ENCODE measurements at regions not wholly inside any gene's neighbourhood (a gene's known extent, or its start where the extent isn't known, plus 50 kb on each side); places are given as distances from the start of the nearest gene placed in this dataset.
A peak's percentile ranks its signal among the peaks of the same experiment; 100 is the strongest.

DNA sequence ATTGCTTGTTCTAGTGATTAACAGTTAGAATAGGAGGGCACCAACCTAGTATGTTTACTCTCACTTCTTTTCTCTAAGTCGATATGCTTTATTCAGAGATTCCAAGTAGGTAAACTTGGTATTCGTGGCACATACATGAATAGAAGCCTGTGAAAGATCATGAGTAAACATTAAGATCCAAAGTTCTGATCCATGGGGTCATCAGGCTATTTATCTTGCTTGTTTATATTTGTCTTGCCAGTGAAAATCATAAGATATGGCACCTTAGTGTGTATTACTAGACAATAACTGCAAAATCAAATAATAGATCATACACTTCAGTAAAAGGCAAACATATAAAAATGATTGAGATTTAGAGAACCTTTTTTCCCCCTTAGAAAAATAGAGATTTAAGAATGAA lies 56.5 kb upstream of the LHFPL3 start:
- POLR2A ChIA-PET, result no interaction called here

DNA sequence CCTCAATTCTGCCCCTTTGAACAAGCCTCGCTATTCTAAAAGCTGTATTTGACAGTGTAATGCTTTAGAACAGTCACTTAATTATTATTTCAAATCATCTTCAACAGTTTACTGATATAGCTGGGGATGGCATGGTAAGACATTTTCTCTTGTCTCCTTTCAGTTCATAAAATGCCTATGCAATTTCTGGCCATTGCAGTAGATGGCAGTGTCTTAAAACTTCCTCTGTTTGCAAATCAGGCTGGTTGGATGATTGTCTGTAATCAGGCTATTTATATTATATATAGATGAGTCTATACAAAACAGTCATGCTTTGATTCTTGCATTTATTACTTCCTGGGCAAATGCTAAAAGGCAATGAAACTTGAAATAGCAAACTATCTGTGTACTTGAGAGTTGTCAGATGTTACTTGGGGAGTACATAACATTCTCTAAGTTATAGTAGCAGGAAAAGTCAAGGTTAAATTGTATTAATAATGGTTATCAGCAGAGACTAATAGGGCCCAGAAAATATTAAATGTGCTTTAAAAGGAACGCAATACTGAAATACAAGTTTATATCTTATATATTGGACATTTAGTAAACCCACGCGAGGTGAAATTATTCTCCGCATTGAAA lies 55.5 kb upstream of the LHFPL3 start:
- no peak overlapping the region; a peak in 1 of 4 replicates for H3K4me3 ChIP-seq (ENCODE audit: low read depth in 2 of 2, low read length in 1 of 2)
- H3K27ac ChIP-seq (ENCODE audit: low read depth in 2 of 2, low read length in 1 of 2), result no peak overlapping the region
- H3K4me2 ChIP-seq, result no peak overlapping the region
- no peak overlapping the region for H3K9ac ChIP-seq
- peak; percentile 41 for DNase-seq
- 0 out of 2 replicates have a peak overlapping the region, but pooled peaks have one; percentile 31 for H2AFZ ChIP-seq (ENCODE audit: low read depth)
- POLR2A ChIA-PET, result no interaction called here
- no peaks in the 10 kb centered on the region for H4K20me1 ChIP-seq (ENCODE audit: insufficient read depth)
- H3K9me3 ChIP-seq, result no peaks in the 10 kb centered on the region
- no peaks in the 10 kb centered on the region for H3F3A ChIP-seq (replicated peaks; ENCODE audit: insufficient read depth)
- 59% methylated on average over 5 of the region's 5 CpGs for WGBS (ENCODE audit: low lambda C conversion rate)
- CTCF ChIA-PET, result interaction anchor here (0.6 to 3.0 kb wide), 15 partner anchors 11 to 645 kb away, joined by 3 to 28 read pairs (median 3); no protein-coding TSS in a partner anchor
- H3K9me2 ChIP-seq, result no peaks in the 10 kb centered on the region
- H3K79me2 ChIP-seq (ENCODE audit: insufficient read depth), result no peaks in the 10 kb centered on the region
- H3K4me1 ChIP-seq (ENCODE audit: control insufficient read depth in 1 of 2, insufficient read depth in 2 of 2, low read depth in 1 of 2, low read length in 1 of 2), result no peaks in the 10 kb centered on the region
- no peaks in the 10 kb centered on the region for H3K36me3 ChIP-seq (replicated peaks in 1 of 2; ENCODE audit: control insufficient read depth in 1 of 2, insufficient read depth in 2 of 2, low read length in 1 of 2)
- H3K27me3 ChIP-seq (ENCODE audit: insufficient read depth), result 0 out of 2 replicates have a peak, but pooled peaks cover 5% of the 10 kb centered on the region
- TF ChIP-seq POLR2AphosphoS5 (IDR thresholded peaks at IDR 0.05; ENCODE audit: low read depth, low read length), result no peak
- no peak for TF ChIP-seq RFX5 (IDR thresholded peaks at IDR 0.05; ENCODE audit: low read length)
- TF ChIP-seq, protein P1, sequence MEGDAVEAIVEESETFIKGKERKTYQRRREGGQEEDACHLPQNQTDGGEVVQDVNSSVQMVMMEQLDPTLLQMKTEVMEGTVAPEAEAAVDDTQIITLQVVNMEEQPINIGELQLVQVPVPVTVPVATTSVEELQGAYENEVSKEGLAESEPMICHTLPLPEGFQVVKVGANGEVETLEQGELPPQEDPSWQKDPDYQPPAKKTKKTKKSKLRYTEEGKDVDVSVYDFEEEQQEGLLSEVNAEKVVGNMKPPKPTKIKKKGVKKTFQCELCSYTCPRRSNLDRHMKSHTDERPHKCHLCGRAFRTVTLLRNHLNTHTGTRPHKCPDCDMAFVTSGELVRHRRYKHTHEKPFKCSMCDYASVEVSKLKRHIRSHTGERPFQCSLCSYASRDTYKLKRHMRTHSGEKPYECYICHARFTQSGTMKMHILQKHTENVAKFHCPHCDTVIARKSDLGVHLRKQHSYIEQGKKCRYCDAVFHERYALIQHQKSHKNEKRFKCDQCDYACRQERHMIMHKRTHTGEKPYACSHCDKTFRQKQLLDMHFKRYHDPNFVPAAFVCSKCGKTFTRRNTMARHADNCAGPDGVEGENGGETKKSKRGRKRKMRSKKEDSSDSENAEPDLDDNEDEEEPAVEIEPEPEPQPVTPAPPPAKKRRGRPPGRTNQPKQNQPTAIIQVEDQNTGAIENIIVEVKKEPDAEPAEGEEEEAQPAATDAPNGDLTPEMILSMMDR (IDR thresholded peaks at IDR 0.05), result peak; percentile 79
- no peak for TF ChIP-seq SIN3A (IDR thresholded peaks at IDR 0.05; ENCODE audit: borderline replicate concordance, low read depth, low read length)
- TF ChIP-seq CHD2 (IDR thresholded peaks at IDR 0.05; ENCODE audit: low read length, partially characterized antibody), result no peak
- no peak for TF ChIP-seq YY1 (IDR thresholded peaks at IDR 0.05; ENCODE audit: low read depth)
- TF ChIP-seq RXRA (IDR thresholded peaks at IDR 0.05; ENCODE audit: borderline replicate concordance, low read depth), result no peak
- no peak for TF ChIP-seq TAF1 (IDR thresholded peaks at IDR 0.05; ENCODE audit: borderline replicate concordance, low read depth, low read length)
- TF ChIP-seq RAD21 (IDR thresholded peaks at IDR 0.05; ENCODE audit: low read length), result peak; percentile 77
- TF ChIP-seq JUND (IDR thresholded peaks at IDR 0.05), result no peak
- TF ChIP-seq, protein P2, sequence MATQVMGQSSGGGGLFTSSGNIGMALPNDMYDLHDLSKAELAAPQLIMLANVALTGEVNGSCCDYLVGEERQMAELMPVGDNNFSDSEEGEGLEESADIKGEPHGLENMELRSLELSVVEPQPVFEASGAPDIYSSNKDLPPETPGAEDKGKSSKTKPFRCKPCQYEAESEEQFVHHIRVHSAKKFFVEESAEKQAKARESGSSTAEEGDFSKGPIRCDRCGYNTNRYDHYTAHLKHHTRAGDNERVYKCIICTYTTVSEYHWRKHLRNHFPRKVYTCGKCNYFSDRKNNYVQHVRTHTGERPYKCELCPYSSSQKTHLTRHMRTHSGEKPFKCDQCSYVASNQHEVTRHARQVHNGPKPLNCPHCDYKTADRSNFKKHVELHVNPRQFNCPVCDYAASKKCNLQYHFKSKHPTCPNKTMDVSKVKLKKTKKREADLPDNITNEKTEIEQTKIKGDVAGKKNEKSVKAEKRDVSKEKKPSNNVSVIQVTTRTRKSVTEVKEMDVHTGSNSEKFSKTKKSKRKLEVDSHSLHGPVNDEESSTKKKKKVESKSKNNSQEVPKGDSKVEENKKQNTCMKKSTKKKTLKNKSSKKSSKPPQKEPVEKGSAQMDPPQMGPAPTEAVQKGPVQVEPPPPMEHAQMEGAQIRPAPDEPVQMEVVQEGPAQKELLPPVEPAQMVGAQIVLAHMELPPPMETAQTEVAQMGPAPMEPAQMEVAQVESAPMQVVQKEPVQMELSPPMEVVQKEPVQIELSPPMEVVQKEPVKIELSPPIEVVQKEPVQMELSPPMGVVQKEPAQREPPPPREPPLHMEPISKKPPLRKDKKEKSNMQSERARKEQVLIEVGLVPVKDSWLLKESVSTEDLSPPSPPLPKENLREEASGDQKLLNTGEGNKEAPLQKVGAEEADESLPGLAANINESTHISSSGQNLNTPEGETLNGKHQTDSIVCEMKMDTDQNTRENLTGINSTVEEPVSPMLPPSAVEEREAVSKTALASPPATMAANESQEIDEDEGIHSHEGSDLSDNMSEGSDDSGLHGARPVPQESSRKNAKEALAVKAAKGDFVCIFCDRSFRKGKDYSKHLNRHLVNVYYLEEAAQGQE (IDR thresholded peaks at IDR 0.05; ENCODE audit: low read depth, low read length), result no peak
- TF ChIP-seq RCOR1 (IDR thresholded peaks at IDR 0.05; ENCODE audit: low read length), result no peak
- TF ChIP-seq SMC3 (IDR thresholded peaks at IDR 0.05; ENCODE audit: low read depth, low read length), result peak; percentile 63
- TF ChIP-seq, protein P3, sequence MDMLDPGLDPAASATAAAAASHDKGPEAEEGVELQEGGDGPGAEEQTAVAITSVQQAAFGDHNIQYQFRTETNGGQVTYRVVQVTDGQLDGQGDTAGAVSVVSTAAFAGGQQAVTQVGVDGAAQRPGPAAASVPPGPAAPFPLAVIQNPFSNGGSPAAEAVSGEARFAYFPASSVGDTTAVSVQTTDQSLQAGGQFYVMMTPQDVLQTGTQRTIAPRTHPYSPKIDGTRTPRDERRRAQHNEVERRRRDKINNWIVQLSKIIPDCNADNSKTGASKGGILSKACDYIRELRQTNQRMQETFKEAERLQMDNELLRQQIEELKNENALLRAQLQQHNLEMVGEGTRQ (IDR thresholded peaks at IDR 0.05; ENCODE audit: borderline replicate concordance, low read depth, low read length), result no peak

More for the DNA sequence above, 56.5 kb upstream of the LHFPL3 start:
- Histone ChIP-seq H4K20me1 (ENCODE audit: insufficient read depth) (no peaks in the 10 kb centered on the region), H3K27me3 (ENCODE audit: insufficient read depth) (0 out of 2 replicates have a peak, but pooled peaks cover 5% of the 10 kb centered on the region), H3F3A (replicated peaks; ENCODE audit: insufficient read depth) (no peaks in the 10 kb centered on the region), H3K79me2 (ENCODE audit: insufficient read depth) (no peaks in the 10 kb centered on the region), H3K36me3 (replicated peaks in 1 of 2; ENCODE audit: control insufficient read depth in 1 of 2, insufficient read depth in 2 of 2, low read length in 1 of 2) (no peaks in the 10 kb centered on the region), H3K9me2 (no peaks in the 10 kb centered on the region), H3K9ac (no peak overlapping the region), H3K4me1 (ENCODE audit: control insufficient read depth in 1 of 2, insufficient read depth in 2 of 2, low read depth in 1 of 2, low read length in 1 of 2) (no peaks in the 10 kb centered on the region), H3K9me3 (no peaks in the 10 kb centered on the region), H3K27ac (ENCODE audit: low read depth in 2 of 2, low read length in 1 of 2) (no peak overlapping the region), H3K4me3 (ENCODE audit: low read depth in 2 of 2, low read length in 1 of 2) (no peak overlapping the region), H2AFZ (ENCODE audit: low read depth) (no peak overlapping the region), H3K4me2 (no peak overlapping the region)
- DNase-seq, result no peak
- CTCF ChIA-PET, result interaction anchor here (0.8 to 6.5 kb wide), 5 partner anchors 575 to 646 kb away, joined by 4 to 47 read pairs (median 4); no protein-coding TSS in a partner anchor
- 2% methylated on average over 2 of the region's 2 CpGs for WGBS (ENCODE audit: low lambda C conversion rate)
- TF ChIP-seq, protein P4, sequence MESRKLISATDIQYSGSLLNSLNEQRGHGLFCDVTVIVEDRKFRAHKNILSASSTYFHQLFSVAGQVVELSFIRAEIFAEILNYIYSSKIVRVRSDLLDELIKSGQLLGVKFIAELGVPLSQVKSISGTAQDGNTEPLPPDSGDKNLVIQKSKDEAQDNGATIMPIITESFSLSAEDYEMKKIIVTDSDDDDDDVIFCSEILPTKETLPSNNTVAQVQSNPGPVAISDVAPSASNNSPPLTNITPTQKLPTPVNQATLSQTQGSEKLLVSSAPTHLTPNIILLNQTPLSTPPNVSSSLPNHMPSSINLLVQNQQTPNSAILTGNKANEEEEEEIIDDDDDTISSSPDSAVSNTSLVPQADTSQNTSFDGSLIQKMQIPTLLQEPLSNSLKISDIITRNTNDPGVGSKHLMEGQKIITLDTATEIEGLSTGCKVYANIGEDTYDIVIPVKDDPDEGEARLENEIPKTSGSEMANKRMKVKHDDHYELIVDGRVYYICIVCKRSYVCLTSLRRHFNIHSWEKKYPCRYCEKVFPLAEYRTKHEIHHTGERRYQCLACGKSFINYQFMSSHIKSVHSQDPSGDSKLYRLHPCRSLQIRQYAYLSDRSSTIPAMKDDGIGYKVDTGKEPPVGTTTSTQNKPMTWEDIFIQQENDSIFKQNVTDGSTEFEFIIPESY (IDR thresholded peaks at IDR 0.05; ENCODE audit: borderline replicate concordance, low read depth), result no peak
- no peak for TF ChIP-seq RAD21 (IDR thresholded peaks at IDR 0.05; ENCODE audit: low read length)
- TF ChIP-seq TEAD4 (IDR thresholded peaks at IDR 0.05; ENCODE audit: borderline replicate concordance, insufficient read depth), result no peak
- TF ChIP-seq GABPA (IDR thresholded peaks at IDR 0.05; ENCODE audit: low read depth), result no peak
- TF ChIP-seq EP300 (IDR thresholded peaks at IDR 0.05; ENCODE audit: borderline replicate concordance in 1 of 2, low read depth in 1 of 2, low read length in 1 of 2), result no peak
- no peak for TF ChIP-seq SMC3 (IDR thresholded peaks at IDR 0.05; ENCODE audit: low read depth, low read length)

Measured in SK-N-SH (cell line).